Stimulated activated CD4-positive, alpha-beta T cell treated with anti-CD3 and anti-CD28 coated beads, Interleukin-2, amount 100 ng/mL, for 4 hours (primary cell): ENCODE measurements at regions not wholly inside any gene's neighbourhood (a gene's known extent, or its start where the extent isn't known, plus 50 kb on each side); places are given as distances from the start of the nearest gene placed in this dataset.
"Not testable (repeated sequence)": the region's sequence is repeated elsewhere in the genome, so short reads cannot be mapped to it uniquely, and the experiment has no call there.

Experiments used
- DNase-seq: peaks from one replicate; pipeline ENCODE4 v3.0.0-alpha.2; 2020; ENCODE audit warnings: low read depth

- not testable (repeated sequence) for DNase-seq
Measured at GRCh38 chr3:48101301-48101650, 85.1 kb upstream of the MAP4 start.

- DNase-seq: no peak
Measured at GRCh38 chr3:48092270-48092669, 76.1 kb upstream of the MAP4 start.

GRCh38 chr3:48090166-48090939 lies 74.1 kb upstream of the MAP4 start:
- DNase-seq: no peak

- peak; percentile 92 for DNase-seq
Measured at GRCh38 chr3:48088749-48089466, 72.7 kb upstream of the MAP4 start.

GRCh38 chr3:48088056-48088748 lies 72.0 kb upstream of the MAP4 start:
- DNase-seq: no peak

GRCh38 chr3:48086705-48087104 lies 70.5 kb upstream of the MAP4 start:
- no peak for DNase-seq

GRCh38 chr3:48084929-48085328 lies 68.7 kb upstream of the MAP4 start:
- DNase-seq: no peak

- DNase-seq: no peak
Measured at GRCh38 chr3:48084170-48084569, 68.0 kb upstream of the MAP4 start.

GRCh38 chr3:48082580-48083184 lies 66.5 kb upstream of the MAP4 start:
- no peak for DNase-seq

- no peak for DNase-seq
Measured at GRCh38 chr3:48077815-48078214, 61.6 kb upstream of the MAP4 start.

GRCh38 chr3:48070030-48070429 lies 53.8 kb upstream of the MAP4 start:
- DNase-seq: no peak

- no peak for DNase-seq
Measured at GRCh38 chr3:48069339-48069738, 53.1 kb upstream of the MAP4 start.

- DNase-seq: no peak
Measured at GRCh38 chr3:48068886-48069285, 52.7 kb upstream of the MAP4 start.

- DNase-seq: not testable (repeated sequence)
Measured at GRCh38 chr3:48068320-48068719, 52.1 kb upstream of the MAP4 start.

GRCh38 chr3:48067271-48067670 lies 51.1 kb upstream of the MAP4 start:
- no peak for DNase-seq
